ENCODE measurements at regions not wholly inside any gene's neighbourhood (a gene's known extent, or its start where the extent isn't known, plus 50 kb on each side); places are given as distances from the start of the nearest gene placed in this dataset.

GRCh38 chr2:136505462-136505861 is 259.9 kb upstream of the THSD7B start:
- Histone ChIP-seq H3K9me3 (ENCODE audit: control insufficient read depth, insufficient read depth, low read depth, low read length) (no peaks in the 10 kb centered on the region), H3K4me3 (replicated peaks in 1 of 4; ENCODE audit: control extremely low read depth in 1 of 4, insufficient read depth in 1 of 4, low read depth in 3 of 4, low read length in 4 of 4) (no peak overlapping the region), H4K20me1 (ENCODE audit: control insufficient read depth, extremely low read depth, insufficient read depth, low read length) (no peaks in the 10 kb centered on the region), H3K27me3 (ENCODE audit: control insufficient read depth, insufficient read depth, low read length) (no peaks in the 10 kb centered on the region), H3K36me3 (ENCODE audit: control insufficient read depth, insufficient read depth, low read length) (no peaks in the 10 kb centered on the region), H3K4me2 (ENCODE audit: extremely low read depth, insufficient read depth, low read length) (no peak overlapping the region), H3K27ac (ENCODE audit: insufficient read depth, low read length) (no peak overlapping the region), H2AFZ (ENCODE audit: low read length) (no peak overlapping the region), H3K4me1 (ENCODE audit: control insufficient read depth, extremely low read depth, insufficient read depth, low read length) (no peaks in the 10 kb centered on the region), H3K9ac (ENCODE audit: insufficient read depth, low read length) (no peak overlapping the region), H3K79me2 (ENCODE audit: control insufficient read depth, insufficient read depth, low read length) (no peaks in the 10 kb centered on the region)
- no peak for DNase-seq (ENCODE audit: low read depth in 2 of 2)
- no peak for TF ChIP-seq EZH2 (IDR thresholded peaks at IDR 0.05; ENCODE audit: low read length, missing control alignments)
- TF ChIP-seq, protein P1, sequence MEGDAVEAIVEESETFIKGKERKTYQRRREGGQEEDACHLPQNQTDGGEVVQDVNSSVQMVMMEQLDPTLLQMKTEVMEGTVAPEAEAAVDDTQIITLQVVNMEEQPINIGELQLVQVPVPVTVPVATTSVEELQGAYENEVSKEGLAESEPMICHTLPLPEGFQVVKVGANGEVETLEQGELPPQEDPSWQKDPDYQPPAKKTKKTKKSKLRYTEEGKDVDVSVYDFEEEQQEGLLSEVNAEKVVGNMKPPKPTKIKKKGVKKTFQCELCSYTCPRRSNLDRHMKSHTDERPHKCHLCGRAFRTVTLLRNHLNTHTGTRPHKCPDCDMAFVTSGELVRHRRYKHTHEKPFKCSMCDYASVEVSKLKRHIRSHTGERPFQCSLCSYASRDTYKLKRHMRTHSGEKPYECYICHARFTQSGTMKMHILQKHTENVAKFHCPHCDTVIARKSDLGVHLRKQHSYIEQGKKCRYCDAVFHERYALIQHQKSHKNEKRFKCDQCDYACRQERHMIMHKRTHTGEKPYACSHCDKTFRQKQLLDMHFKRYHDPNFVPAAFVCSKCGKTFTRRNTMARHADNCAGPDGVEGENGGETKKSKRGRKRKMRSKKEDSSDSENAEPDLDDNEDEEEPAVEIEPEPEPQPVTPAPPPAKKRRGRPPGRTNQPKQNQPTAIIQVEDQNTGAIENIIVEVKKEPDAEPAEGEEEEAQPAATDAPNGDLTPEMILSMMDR (conservative IDR thresholded peaks at IDR 0.05 in 1 of 2, IDR thresholded peaks at IDR 0.05 in 1 of 2; ENCODE audit: low read depth in 1 of 2, low read length in 2 of 2) = no peak

- Histone ChIP-seq H3K9me3 (ENCODE audit: control insufficient read depth, insufficient read depth, low read depth, low read length) (no peaks in the 10 kb centered on the region), H3K36me3 (ENCODE audit: control insufficient read depth, insufficient read depth, low read length) (no peaks in the 10 kb centered on the region), H3K4me3 (replicated peaks in 1 of 4; ENCODE audit: control extremely low read depth in 1 of 4, insufficient read depth in 1 of 4, low read depth in 3 of 4, low read length in 4 of 4) (no peak overlapping the region), H3K4me1 (ENCODE audit: control insufficient read depth, extremely low read depth, insufficient read depth, low read length) (no peaks in the 10 kb centered on the region), H3K79me2 (ENCODE audit: control insufficient read depth, insufficient read depth, low read length) (no peaks in the 10 kb centered on the region), H3K4me2 (ENCODE audit: extremely low read depth, insufficient read depth, low read length) (no peak overlapping the region), H3K9ac (ENCODE audit: insufficient read depth, low read length) (no peak overlapping the region), H3K27me3 (ENCODE audit: control insufficient read depth, insufficient read depth, low read length) (no peaks in the 10 kb centered on the region), H2AFZ (ENCODE audit: low read length) (no peak overlapping the region), H3K27ac (ENCODE audit: insufficient read depth, low read length) (no peak overlapping the region), H4K20me1 (ENCODE audit: control insufficient read depth, extremely low read depth, insufficient read depth, low read length) (no peaks in the 10 kb centered on the region)
- TF ChIP-seq, protein P1 (conservative IDR thresholded peaks at IDR 0.05 in 1 of 2, IDR thresholded peaks at IDR 0.05 in 1 of 2; ENCODE audit: low read depth in 1 of 2, low read length in 2 of 2) = no peak
- no peak for TF ChIP-seq EZH2 (IDR thresholded peaks at IDR 0.05; ENCODE audit: low read length, missing control alignments)
- DNase-seq (ENCODE audit: low read depth in 2 of 2) = no peak
These were observed 262.7 kb upstream of the THSD7B start for GRCh38 chr2:136502660-136503059.

- Histone ChIP-seq H3K9me3 (ENCODE audit: control insufficient read depth, insufficient read depth, low read depth, low read length) (no peaks in the 10 kb centered on the region), H3K79me2 (ENCODE audit: control insufficient read depth, insufficient read depth, low read length) (no peaks in the 10 kb centered on the region), H4K20me1 (ENCODE audit: control insufficient read depth, extremely low read depth, insufficient read depth, low read length) (no peaks in the 10 kb centered on the region), H3K27ac (ENCODE audit: insufficient read depth, low read length) (no peak overlapping the region), H3K36me3 (ENCODE audit: control insufficient read depth, insufficient read depth, low read length) (no peaks in the 10 kb centered on the region), H3K4me1 (ENCODE audit: control insufficient read depth, extremely low read depth, insufficient read depth, low read length) (no peaks in the 10 kb centered on the region), H3K9ac (ENCODE audit: insufficient read depth, low read length) (no peak overlapping the region), H3K27me3 (ENCODE audit: control insufficient read depth, insufficient read depth, low read length) (no peaks in the 10 kb centered on the region), H3K4me2 (ENCODE audit: extremely low read depth, insufficient read depth, low read length) (no peak overlapping the region), H3K4me3 (replicated peaks in 1 of 4; ENCODE audit: control extremely low read depth in 1 of 4, insufficient read depth in 1 of 4, low read depth in 3 of 4, low read length in 4 of 4) (no peak overlapping the region), H2AFZ (ENCODE audit: low read length) (no peak overlapping the region)
- no peak for DNase-seq (ENCODE audit: low read depth in 2 of 2)
- TF ChIP-seq EZH2 (IDR thresholded peaks at IDR 0.05; ENCODE audit: low read length, missing control alignments) = no peak
- TF ChIP-seq, protein P1 (conservative IDR thresholded peaks at IDR 0.05 in 1 of 2, IDR thresholded peaks at IDR 0.05 in 1 of 2; ENCODE audit: low read depth in 1 of 2, low read length in 2 of 2) = no peak
These were observed 267.6 kb upstream of the THSD7B start for GRCh38 chr2:136497709-136498108.
